Psoas muscle (tissue), 7 donors: ENCODE measurements at regions not wholly inside any gene's neighbourhood (a gene's known extent, or its start where the extent isn't known, plus 50 kb on each side); places are given as distances from the start of the nearest gene placed in this dataset.

Source experiments
- ATAC-seq, 4 donors: fragments of 200-7000 bp; cut with Tn5 transposase; one replicate each; pipeline ENCODE4 v1.9.1; 2020; ENCODE audit warnings: moderate library complexity in 3 of 4, mild to moderate bottlenecking in 2 of 4
- DNase-seq, 2 donors: peaks; one replicate each; pipeline ENCODE4 v3.0.0-alpha.2; 2020
- H3K27ac ChIP-seq: fragments of 200-600 bp; one replicate; pipeline ENCODE4 v1.8.0; 2022
- H3K27me3 ChIP-seq, 3 donors: fragments of 200-600 bp in 1 of 3; one replicate each; pipeline versions ENCODE4 v1.6.1 to v1.8.0; 2013 to 2022; ENCODE audit warnings: low read length in 2 of 3, mild to moderate bottlenecking in 2 of 3, moderate library complexity in 1 of 3; ENCODE audit not compliant: insufficient read depth in 3 of 3
- H3K36me3 ChIP-seq, 2 donors: fragments of 200-600 bp in 1 of 2; one replicate each; pipeline versions ENCODE4 v1.6.1 to v1.8.0; 2013 to 2022; ENCODE audit warnings: low read depth in 1 of 2, mild to moderate bottlenecking in 1 of 2, moderate library complexity in 1 of 2; ENCODE audit not compliant: insufficient read depth in 1 of 2
- H3K4me1 ChIP-seq: fragments of 200-600 bp; one replicate; pipeline ENCODE4 v1.8.0; 2022
- H3K4me3 ChIP-seq: fragments of 200-600 bp; one replicate; pipeline ENCODE4 v1.8.0; 2022; ENCODE audit warnings: mild to moderate bottlenecking
- H3K9me3 ChIP-seq: fragments of 200-600 bp; one replicate; pipeline ENCODE4 v1.8.0; 2022
- WGBS, 3 donors: extraction: QIAGEN DNeasy Blood & Tissue Kit; methylation state at CpG; one replicate each; pipeline versions ENCODE4 v1.1.6 to v1.1.7; 2013; 5-methylcytosine and 5-hydroxymethylcytosine counted together
- intact Hi-C, 2 donors: fragments of 100-400 bp; cut with DNase I; formaldehyde crosslinking; loops; one replicate each; pipeline versions ENCODE4 v1.11.0 to v1.14.2; 2022
- TF ChIP-seq, protein P1 (sequence below): fragments of 200-600 bp; IDR thresholded peaks from one replicate; pipeline ENCODE4 v1.8.0; 2022; ENCODE audit warnings: antibody characterized with exemption
- donor health status: healthy with polysubstance abuse.
- donor health status: DM: no; HTN: no; CAD: no; lungs with moderate emphysema.
- donor health status: Bipolar disorder and iron deficiency.
- donor health status: healthy.
- donor health status: DM: yes; HTN: yes; CAD: no.
- donor health status: DM: no; HTN: no; CAD: no.
- donor health status: DM: yes; HTN: yes; CAD: no.

DNA sequence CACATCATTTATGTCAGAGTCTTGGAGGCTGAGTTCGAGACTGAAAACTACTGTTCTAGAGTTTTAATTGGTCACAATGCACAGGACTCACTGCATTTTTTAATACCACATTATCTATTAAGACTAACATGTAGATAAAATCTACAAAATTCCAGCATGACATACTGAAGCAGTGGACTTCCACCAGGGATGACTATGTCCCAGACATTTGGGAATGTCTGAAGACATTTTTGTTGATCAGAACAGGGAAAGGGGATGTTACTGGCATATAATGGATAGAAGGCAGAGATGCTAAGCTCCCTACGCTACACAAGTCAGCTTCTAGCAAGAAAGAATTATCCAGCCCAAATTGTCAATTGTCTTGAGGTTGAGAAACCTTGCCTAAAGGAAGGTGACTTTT, 419.0 kb upstream of the TGFBR2 start:
- TF ChIP-seq, protein P1, sequence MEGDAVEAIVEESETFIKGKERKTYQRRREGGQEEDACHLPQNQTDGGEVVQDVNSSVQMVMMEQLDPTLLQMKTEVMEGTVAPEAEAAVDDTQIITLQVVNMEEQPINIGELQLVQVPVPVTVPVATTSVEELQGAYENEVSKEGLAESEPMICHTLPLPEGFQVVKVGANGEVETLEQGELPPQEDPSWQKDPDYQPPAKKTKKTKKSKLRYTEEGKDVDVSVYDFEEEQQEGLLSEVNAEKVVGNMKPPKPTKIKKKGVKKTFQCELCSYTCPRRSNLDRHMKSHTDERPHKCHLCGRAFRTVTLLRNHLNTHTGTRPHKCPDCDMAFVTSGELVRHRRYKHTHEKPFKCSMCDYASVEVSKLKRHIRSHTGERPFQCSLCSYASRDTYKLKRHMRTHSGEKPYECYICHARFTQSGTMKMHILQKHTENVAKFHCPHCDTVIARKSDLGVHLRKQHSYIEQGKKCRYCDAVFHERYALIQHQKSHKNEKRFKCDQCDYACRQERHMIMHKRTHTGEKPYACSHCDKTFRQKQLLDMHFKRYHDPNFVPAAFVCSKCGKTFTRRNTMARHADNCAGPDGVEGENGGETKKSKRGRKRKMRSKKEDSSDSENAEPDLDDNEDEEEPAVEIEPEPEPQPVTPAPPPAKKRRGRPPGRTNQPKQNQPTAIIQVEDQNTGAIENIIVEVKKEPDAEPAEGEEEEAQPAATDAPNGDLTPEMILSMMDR, result no peak
- no peak for ATAC-seq
- Histone ChIP-seq H3K36me3 (no peaks in the 10 kb centered on the region), H3K4me1 (no peaks in the 10 kb centered on the region), H3K27ac (no peak overlapping the region), H3K4me3 (no peak overlapping the region), H3K9me3 (no peaks in the 10 kb centered on the region), H3K27me3 (no peaks in the 10 kb centered on the region)
- no peak for DNase-seq
- 86 to 98% (median 93%) methylated on average over 2 of the region's 2 CpGs for WGBS, 3 donors
- intact Hi-C loops, result no loop called here

DNA sequence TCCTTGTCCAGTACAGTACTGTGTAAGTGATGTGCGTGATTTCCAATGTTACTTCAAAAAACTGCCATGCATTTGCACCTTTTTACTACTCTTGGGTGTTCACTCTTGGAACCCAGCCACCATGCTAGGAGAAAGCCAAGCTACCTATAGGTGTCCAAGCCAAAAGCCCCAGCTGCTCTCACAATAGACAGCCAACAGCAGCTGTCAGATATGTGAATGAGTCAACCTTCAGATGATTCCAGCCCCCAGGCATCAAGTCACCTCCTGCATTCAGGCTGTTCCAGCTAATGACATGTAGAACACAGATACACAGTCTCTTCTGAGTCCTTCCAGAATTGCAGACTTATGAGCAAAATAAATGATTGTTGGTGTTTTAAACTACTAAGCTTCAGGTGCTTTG, 417.7 kb upstream of the TGFBR2 start:
- 80 to 91% (median 84%) methylated on average over 1 of the region's 1 CpG for WGBS, 3 donors
- ATAC-seq (peak; percentile 85 to 98 (median 95)), DNase-seq (peak; percentile 13 to 28)
- Histone ChIP-seq H3K9me3 (no peaks in the 10 kb centered on the region), H3K27ac (no peak overlapping the region), H3K4me3 (no peak overlapping the region), H3K4me1 (no peaks in the 10 kb centered on the region), H3K27me3 (no peaks in the 10 kb centered on the region), H3K36me3 (no peaks in the 10 kb centered on the region)
- TF ChIP-seq, protein P1, result no peak
- intact Hi-C loops, result no loop called here

DNA sequence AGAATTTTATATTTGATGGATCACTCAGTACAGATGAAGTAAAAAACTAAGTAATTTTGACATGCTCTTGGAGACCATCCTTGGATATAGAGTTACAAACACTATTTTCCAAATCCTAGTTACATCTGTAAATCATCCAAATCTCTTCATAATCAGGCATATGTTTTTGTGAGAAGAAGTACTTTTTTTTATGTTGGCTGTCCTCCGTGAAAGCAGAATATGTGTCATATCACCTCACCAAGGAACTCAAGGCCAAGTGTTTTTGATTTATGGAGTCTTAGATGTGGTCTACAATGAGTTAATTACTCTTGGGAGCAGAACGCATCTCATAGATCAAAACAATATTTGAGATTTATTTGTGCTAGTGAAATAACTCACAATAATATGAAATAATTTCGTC, 416.5 kb upstream of the TGFBR2 start:
- 41 to 61% (median 53%) methylated on average over 3 of the region's 3 CpGs for whole genome bisulfite sequencing, 3 donors
- no peaks in the 10 kb centered on the region for H3K36me3 ChIP-seq
- H3K27me3 ChIP-seq, result no peaks in the 10 kb centered on the region
- no peaks in the 10 kb centered on the region for H3K4me1 ChIP-seq
- no peak overlapping the region for H3K27ac ChIP-seq
- H3K9me3 ChIP-seq, result no peaks in the 10 kb centered on the region
- intact Hi-C loops, result no loop called here
- DNase-seq, result no peak
- no peak for ATAC-seq
- H3K4me3 ChIP-seq, result no peak overlapping the region
- TF ChIP-seq, protein P1, result no peak

DNA sequence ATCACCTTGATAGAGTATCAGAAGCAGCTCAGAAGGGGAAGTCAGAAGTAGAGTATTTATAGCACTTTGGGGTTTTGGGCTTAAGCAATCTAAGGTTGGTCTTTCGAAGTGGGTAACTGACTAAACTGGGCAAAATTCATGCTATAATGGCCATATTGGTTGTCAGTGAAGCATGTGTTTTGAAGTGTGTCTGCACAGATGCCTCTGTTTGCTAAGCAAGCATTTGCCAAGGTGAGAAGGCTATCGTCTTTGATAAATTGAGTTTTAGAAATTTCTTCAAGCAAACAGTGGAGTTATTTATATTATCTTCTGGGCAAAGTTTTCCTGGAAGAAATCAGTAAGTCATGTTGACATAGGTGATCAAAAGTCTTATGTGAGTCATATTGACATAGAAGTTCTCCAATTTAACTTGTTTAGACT, 412.8 kb upstream of the TGFBR2 start:
- DNase-seq (no peak), ATAC-seq (no peak)
- intact Hi-C loops, result no loop called here
- no peak overlapping the region for H3K27ac ChIP-seq
- no peaks in the 10 kb centered on the region for H3K9me3 ChIP-seq
- no peak overlapping the region for H3K4me3 ChIP-seq
- H3K4me1 ChIP-seq, result no peaks in the 10 kb centered on the region
- TF ChIP-seq, protein P1, result no peak
- H3K27me3 ChIP-seq, result no peaks in the 10 kb centered on the region
- WGBS, 3 donors, result 46 to 65% (median 63%) methylated on average over 2 of the region's 2 CpGs
- H3K36me3 ChIP-seq, result no peaks in the 10 kb centered on the region

DNA sequence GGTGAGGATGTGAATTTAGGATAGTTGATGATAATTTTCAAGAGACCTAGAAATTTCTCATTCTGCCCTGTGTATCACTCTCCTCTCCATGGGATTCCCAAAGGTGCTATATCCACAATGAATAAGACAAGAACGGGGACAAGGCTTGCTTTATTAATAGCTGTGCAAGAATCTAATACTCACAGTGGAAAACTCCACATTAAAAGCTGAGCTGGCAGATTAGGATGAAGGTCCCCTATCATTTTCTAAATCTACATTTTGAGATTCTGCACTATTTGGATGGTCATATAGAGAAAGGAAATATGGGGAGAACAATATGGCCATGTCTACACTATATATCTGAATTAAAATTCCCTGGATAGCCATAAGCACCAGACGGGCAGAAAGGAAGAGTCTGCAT, 411.0 kb upstream of the TGFBR2 start:
- H3K4me3 ChIP-seq, result no peak overlapping the region
- TF ChIP-seq, protein P1, result no peak
- no peaks in the 10 kb centered on the region for H3K9me3 ChIP-seq
- ATAC-seq (no peak), DNase-seq (no peak)
- intact Hi-C loops, result loop anchor here (5.0 kb wide), 2 partner anchors 83 to 497 kb away; no protein-coding TSS in a partner anchor
- no peak overlapping the region for H3K27ac ChIP-seq
- 41 to 75% (median 61%) methylated on average over 2 of the region's 2 CpGs for WGBS, 3 donors
- no peaks in the 10 kb centered on the region for H3K4me1 ChIP-seq
- no peaks in the 10 kb centered on the region for H3K36me3 ChIP-seq
- H3K27me3 ChIP-seq, result no peaks in the 10 kb centered on the region
